HG03097 (cell line): ENCODE measurements at regions not wholly inside any gene's neighbourhood (a gene's known extent, or its start where the extent isn't known, plus 50 kb on each side); places are given as distances from the start of the nearest gene placed in this dataset.

Source experiments
- ATAC-seq: cut with Tn5 transposase; IDR thresholded peaks from one replicate; pipeline ENCODE4 v1.9.1; 2021; ENCODE audit not compliant: unreplicated experiment, low FRiP score

DNA sequence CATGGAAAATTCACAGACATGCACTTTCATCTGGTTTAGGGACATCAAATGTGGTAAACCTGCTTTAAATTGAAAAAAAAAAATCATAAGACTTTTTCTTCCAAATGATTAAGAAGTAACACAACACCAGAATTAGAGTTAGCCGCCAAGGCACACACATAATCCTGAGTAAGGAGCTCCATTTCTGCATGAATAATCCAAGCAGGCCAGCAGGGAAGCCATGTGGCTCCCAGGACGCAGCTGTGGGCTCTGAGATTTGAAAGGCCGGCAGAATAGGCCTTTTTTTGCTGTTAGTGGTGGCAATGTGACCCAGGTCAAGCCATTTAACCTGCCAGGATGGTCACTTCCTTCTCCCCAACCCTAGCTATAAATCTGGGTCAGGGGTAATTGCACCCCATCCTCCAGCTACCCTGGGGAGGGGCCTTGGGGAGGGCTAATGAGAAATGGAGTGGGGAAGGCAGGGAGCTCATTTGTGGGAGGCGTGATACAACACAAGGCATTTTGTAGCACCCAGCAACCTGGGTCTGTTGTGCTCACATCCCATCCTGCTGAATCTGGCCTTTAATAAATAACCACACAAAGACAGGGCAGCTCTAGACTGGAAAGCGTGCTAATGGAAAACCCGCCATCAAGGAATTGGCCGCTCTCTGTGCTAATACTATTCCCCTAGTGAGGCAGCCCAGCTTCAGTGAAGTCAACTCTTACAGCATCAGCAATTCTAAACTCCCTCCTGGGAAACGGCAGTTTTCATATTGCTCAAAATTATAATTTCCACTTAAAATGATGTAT, 178.5 kb downstream of the RHOU start:
- ATAC-seq, result no peak

- no peak for ATAC-seq
These were observed 179.4 kb downstream of the RHOU start for GRCh38 chr1:228914700-228915099.

DNA sequence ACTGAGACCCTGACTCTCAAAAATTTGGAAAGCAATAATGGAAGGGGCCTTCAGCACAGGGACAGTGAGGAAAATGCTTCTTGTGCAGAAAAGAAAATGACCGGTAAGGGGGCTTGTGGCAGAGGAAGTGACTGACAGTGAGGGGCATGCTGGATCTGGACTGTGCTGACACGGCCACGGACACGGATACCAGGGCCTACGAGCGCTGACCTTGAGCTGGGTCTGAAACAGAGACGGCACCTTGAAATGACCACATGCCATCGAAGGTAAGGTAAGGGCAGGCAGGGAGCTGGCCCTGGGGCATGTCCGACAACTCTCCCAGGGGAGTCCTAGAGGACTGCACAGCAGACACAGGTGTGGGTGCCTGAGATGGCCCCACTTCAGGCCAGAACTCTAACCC, 182.1 kb downstream of the RHOU start:
- ATAC-seq, result no peak

DNA sequence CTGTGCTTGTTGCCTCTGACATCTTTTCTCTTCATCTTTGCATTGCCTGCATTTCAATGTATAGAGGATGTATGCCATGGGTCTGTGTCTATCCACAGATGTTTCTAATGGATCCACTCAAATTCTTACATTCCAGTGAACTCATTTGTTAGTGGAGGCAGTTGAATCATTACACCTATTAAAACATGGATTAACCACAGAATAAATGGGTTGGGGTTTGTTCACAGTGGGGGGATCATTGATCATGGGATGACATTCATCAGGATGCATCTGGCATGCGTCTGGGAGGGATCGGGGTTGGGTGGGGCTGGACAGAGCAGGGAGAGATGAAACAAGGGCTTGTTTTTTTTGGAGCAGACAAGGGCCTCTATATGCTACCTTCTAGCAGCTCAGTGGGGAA, 182.5 kb downstream of the RHOU start:
- ATAC-seq, result no peak

- no peak for ATAC-seq
These were observed 183.1 kb downstream of the RHOU start for GRCh38 chr1:228918335-228918734.

- no peak for ATAC-seq
These were observed 184.6 kb downstream of the RHOU start for GRCh38 chr1:228919914-228920313.

DNA sequence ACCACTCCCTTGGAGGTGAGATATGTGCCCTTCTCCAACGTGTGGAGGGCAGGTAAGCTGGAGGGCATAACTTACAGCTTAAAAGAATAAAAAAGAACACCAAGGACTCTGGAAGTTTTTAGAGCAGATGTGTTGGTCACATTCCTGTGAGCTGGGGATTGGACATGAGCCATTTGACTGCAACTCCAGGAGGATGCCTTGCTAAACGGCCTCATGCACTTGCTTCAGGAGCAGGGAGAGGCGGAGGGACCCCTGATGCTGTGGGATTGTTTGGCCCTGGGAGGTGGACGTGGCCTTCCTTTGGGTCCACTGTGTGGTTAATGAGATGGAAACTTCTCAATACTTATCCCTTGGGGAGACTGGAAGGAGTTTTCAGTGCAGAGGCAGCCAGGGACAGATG, 185.6 kb downstream of the RHOU start:
- ATAC-seq, result no peak

- no peak for ATAC-seq
These were observed 186.2 kb downstream of the RHOU start for GRCh38 chr1:228921481-228921880.

DNA sequence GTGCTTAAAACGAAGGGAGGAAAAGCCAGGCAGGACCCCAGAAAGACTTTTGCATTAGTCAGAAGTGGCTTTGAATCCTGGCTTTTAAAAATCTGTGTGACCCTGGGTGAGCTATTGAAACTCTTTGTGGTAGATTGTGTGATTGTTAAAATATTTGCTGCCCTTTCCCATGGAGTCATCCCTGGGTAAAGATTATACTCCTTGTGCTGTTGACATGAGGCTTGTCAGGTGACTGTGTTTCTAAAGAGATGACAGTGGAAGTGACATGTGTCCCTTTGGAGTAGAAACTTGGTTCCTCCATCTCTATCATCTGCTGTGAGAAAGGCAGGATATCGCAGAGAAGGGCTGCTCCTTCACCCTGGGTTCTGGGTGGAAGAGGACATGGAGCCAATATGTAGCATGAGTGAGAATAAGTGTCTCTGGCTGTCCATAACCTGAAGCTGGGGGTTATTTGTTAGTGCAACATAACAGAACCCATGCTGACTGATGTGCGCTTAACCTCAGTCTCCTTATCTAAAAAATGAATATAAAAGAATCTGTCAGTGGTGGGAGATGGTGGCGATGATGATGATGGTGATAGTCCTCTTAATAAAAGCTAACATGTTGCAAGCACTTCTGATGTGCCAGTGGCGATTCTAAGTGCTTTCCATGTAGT, 187.6 kb downstream of the RHOU start:
- no peak for ATAC-seq

DNA sequence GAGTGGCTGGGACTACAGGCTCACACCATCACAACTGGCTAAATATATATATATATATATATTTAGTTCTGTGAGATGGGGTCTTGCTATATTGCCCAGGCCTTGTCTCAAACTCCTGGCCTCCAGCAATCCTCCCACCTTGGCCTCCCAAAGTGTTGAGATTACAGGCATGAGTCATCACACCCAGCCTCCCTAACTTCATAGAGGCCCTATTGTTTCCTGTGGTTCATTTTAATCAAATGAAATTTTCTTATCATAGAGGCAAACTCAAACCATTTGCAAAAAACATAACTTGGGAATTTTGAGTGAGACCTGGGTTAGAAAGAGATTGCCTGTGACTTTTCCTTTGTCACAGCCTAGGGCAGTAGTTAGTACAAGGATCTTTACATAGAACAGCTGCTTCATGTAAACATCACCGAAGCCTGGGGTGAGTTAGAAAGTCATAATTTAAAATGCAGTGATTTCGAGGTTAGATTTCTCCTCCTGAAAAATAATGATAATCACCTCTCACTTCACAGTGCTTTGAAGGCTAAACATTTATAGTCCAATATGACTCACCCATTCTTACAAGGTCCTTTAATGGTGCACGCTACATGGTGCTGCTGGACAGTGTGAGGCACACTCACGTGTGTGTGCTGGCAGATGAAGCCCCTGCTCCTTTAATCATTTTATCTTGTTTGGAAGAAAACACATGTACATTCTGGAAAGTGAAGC, 188.9 kb downstream of the RHOU start:
- ATAC-seq, result no peak

DNA sequence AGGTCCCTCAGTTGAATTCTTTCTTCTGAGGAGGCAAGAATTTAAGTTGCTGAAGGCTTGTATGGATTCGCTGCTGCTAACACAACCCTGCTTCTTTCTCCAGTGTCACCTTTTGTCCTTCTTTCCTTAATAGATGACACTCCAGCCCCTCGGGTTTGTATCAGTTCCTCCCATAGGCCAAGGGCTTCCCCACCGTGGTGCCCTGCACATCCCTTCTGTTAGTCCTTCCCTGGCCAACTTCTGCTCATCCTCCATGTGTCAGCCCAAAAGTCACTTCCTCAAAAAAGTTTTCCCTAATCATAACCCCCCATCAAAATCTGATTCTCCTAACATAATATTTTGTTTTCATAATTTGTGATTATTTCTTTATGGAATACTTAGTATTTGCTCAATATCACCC, 190.4 kb downstream of the RHOU start:
- ATAC-seq, result no peak

DNA sequence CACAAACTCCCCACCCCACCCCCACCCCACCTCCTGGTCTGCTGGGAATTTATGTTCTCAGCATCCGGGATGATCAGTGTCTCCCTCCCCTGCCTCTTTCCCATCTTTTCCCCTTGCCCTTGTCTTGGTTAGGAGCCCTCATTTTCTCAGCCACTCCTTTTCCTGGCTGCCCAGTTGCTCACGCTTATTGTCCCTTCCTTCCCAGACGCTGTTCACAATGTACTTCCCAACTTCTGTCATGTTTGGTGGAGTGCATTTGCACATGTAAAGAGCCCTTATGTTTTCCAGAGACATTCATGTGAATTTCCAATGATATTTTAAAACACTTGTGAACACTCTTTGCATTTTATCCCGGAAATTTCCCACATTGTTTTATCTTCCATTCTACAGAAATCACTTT, 192.1 kb downstream of the RHOU start:
- ATAC-seq, result no peak

GRCh38 chr1:228927946-228928898, 192.9 kb downstream of the RHOU start:
- ATAC-seq, result no peak

- no peak for ATAC-seq
These were observed 194.3 kb downstream of the RHOU start for GRCh38 chr1:228929476-228930027.

DNA sequence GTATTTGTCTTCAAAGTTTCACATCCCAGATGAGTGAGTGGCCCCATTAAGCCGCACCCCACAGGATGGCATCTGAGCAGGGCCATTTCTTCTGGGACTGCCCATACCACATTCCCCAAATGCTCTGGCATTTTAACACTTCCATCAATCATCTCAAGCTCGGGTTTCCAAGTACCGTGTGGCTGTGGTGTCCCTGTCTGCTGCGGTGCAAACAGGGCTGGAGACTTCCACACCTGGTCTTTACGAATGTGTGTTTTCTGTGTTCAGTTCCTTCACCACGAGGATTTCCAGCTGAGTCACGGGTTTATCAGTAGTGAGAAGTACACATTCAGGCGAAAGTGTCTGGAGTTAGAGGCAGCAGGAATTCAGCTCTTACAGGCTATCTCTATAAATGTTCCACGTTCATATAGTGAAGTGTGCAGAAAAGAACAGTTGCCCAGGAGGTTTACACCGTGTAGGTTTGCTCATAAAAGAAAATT, 195.2 kb downstream of the RHOU start:
- ATAC-seq, result no peak

DNA sequence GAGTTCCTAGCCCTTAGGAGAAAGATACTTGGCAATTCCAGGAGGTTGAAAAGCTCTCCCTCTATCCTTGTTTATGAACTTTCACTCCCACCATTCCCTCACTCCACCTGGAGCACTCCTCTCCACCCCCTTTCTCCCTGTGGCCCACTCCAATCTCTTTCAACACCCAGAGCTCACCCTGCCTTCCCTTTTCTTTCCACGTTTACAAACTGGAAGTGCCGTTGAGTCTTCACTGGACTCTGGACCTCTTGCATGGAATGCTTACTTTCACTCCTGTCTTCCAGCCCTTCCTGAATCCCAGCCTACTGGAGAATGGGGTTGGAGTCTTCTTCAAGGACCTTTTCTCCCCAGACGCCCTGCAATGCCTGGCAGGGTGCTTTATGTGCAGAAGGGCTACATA, 198.5 kb downstream of the RHOU start:
- no peak for ATAC-seq

- ATAC-seq, result no peak
These were observed 200.0 kb downstream of the RHOU start for GRCh38 chr1:228935198-228935663.

GRCh38 chr1:228935855-228936727, 200.8 kb downstream of the RHOU start:
- no peak for ATAC-seq

DNA sequence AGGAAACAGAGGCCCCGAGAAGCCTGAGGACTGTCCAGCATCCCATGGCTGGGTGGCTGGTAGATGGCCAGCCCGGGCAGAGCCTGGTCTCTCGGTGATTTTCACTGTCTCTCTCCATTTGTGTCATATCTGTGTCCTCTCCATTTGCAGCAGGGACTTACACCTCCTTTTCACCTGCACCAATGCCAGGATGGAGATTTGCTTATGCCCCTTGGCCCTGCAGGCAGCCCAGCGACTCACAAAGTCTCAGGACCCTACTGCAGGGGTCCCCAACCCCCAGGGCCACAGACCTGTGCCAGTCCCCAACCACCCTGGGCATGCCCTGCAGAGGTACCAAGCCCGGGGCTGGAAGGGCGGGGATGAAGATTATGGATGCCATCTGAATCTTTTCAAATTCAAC, 201.6 kb downstream of the RHOU start:
- ATAC-seq, result no peak
